Osteoblast (primary cell): ENCODE measurements at regions not wholly inside any gene's neighbourhood (a gene's known extent, or its start where the extent isn't known, plus 50 kb on each side); places are given as distances from the start of the nearest gene placed in this dataset.

Source experiments
- DNase-seq: peaks from one replicate; pipeline ENCODE4 v3.0.0; 2011; ENCODE audit warnings: low spot score, mixed read lengths; ENCODE audit not compliant: insufficient read length; ENCODE audit errors: missing footprints
- H2AFZ ChIP-seq: 2 replicates; pipeline ENCODE4 v1.6.0; 2011; ENCODE audit warnings: mild to moderate bottlenecking, low read length
- H3K27ac ChIP-seq: 2 replicates; pipeline ENCODE4 v1.5.1; 2011; ENCODE audit warnings: mild to moderate bottlenecking, low read depth, low read length, moderate library complexity
- H3K27me3 ChIP-seq: 2 replicates; pipeline ENCODE4 v1.6.0; 2012; ENCODE audit warnings: mild to moderate bottlenecking, control low read depth, inconsistent platforms, low read length, moderate library complexity; ENCODE audit not compliant: insufficient read depth
- H3K36me3 ChIP-seq: 2 replicates; pipeline ENCODE4 v1.5.1; 2011; ENCODE audit warnings: mild to moderate bottlenecking, low read length, control low read depth, moderate library complexity; ENCODE audit not compliant: insufficient read depth
- H3K4me1 ChIP-seq: 2 replicates; pipeline ENCODE4 v1.5.1; 2011; ENCODE audit warnings: mild to moderate bottlenecking, low read length, control low read depth, moderate library complexity; ENCODE audit not compliant: insufficient read depth
- H3K4me2 ChIP-seq: 2 replicates; pipeline ENCODE4 v1.6.0; 2011; ENCODE audit warnings: mild to moderate bottlenecking, low read length; ENCODE audit not compliant: insufficient read depth
- H3K4me3 ChIP-seq: fragments of 200-600 bp; sonication (generic); 3 replicates; pipeline ENCODE4 v1.5.1; 2012; ENCODE audit warnings: mild to moderate bottlenecking, low read length, inconsistent platforms; ENCODE audit not compliant: insufficient read depth
- H3K79me2 ChIP-seq: 2 replicates; pipeline ENCODE4 v1.6.0; 2012; ENCODE audit warnings: mild to moderate bottlenecking, low read length, control low read depth, inconsistent platforms; ENCODE audit not compliant: insufficient read depth
- H3K9me3 ChIP-seq: 2 replicates; pipeline ENCODE4 v1.5.1; 2011; ENCODE audit warnings: low read depth, low read length, control low read depth
- H4K20me1 ChIP-seq: 2 replicates; pipeline ENCODE4 v1.6.0; 2012; ENCODE audit warnings: mild to moderate bottlenecking, low read length, control low read depth; ENCODE audit not compliant: insufficient read depth
- TF ChIP-seq, protein P1 (sequence below): IDR thresholded peaks from 2 replicates; pipeline ENCODE4 v1.5.1; 2011; ENCODE audit warnings: mild to moderate bottlenecking, low read depth, low read length, moderate library complexity; ENCODE audit errors: extremely low read depth

DNA sequence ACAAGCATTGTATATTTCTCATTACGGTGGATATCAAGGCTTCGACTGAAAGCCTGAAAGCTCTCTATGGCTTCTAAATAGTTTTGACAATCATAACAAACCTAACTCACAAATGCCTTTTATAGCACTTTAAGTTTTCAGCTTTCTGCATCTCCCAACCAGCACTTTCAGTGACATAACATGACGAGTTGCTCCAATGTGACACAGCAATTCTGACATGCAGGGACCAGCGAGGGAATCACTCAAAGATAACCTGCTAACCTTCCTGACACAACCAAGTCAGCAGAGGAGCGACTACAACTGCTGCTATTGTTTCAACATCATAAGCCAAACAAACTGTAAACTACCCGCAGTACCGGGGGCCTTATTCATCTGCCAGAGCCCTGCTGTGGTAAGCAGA, 95.7 kb upstream of the CDH20 start:
- H3K27me3 ChIP-seq: no peaks in the 10 kb centered on the region
- no peak for DNase-seq
- no peaks in the 10 kb centered on the region for H3K4me1 ChIP-seq
- no peak overlapping the region for H3K4me2 ChIP-seq
- TF ChIP-seq, protein P1, sequence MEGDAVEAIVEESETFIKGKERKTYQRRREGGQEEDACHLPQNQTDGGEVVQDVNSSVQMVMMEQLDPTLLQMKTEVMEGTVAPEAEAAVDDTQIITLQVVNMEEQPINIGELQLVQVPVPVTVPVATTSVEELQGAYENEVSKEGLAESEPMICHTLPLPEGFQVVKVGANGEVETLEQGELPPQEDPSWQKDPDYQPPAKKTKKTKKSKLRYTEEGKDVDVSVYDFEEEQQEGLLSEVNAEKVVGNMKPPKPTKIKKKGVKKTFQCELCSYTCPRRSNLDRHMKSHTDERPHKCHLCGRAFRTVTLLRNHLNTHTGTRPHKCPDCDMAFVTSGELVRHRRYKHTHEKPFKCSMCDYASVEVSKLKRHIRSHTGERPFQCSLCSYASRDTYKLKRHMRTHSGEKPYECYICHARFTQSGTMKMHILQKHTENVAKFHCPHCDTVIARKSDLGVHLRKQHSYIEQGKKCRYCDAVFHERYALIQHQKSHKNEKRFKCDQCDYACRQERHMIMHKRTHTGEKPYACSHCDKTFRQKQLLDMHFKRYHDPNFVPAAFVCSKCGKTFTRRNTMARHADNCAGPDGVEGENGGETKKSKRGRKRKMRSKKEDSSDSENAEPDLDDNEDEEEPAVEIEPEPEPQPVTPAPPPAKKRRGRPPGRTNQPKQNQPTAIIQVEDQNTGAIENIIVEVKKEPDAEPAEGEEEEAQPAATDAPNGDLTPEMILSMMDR: no peak
- H3K27ac ChIP-seq: no peak overlapping the region
- no peaks in the 10 kb centered on the region for H3K9me3 ChIP-seq
- H2AFZ ChIP-seq: no peak overlapping the region
- H3K4me3 ChIP-seq: no peak overlapping the region
- H3K79me2 ChIP-seq: no peaks in the 10 kb centered on the region
- no peaks in the 10 kb centered on the region for H4K20me1 ChIP-seq
- H3K36me3 ChIP-seq: no peaks in the 10 kb centered on the region

DNA sequence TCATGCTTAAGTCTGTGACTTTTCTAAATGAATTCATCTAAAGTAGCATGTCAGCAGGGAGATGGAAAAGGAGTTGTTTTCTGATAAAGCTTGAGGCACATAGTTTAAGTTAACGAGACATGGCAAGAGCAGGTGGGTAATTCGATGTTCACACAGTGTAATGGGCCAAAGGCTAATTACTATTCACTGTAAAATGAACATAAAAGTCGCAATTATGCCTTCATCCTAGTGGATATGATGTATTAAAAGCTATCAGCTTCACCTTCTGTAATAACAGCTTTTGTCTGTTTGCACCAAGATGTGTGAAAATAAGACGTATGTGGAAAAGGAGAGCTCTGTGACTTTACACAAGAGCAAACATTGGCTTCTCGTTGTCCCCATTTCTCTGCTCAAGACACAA, 94.2 kb upstream of the CDH20 start:
- no peaks in the 10 kb centered on the region for H3K9me3 ChIP-seq
- H3K4me2 ChIP-seq: no peak overlapping the region
- DNase-seq: no peak
- no peaks in the 10 kb centered on the region for H3K27me3 ChIP-seq
- H3K36me3 ChIP-seq: no peaks in the 10 kb centered on the region
- H4K20me1 ChIP-seq: no peaks in the 10 kb centered on the region
- H2AFZ ChIP-seq: no peak overlapping the region
- TF ChIP-seq, protein P1: no peak
- no peaks in the 10 kb centered on the region for H3K4me1 ChIP-seq
- no peaks in the 10 kb centered on the region for H3K79me2 ChIP-seq
- no peak overlapping the region for H3K4me3 ChIP-seq
- H3K27ac ChIP-seq: no peak overlapping the region

DNA sequence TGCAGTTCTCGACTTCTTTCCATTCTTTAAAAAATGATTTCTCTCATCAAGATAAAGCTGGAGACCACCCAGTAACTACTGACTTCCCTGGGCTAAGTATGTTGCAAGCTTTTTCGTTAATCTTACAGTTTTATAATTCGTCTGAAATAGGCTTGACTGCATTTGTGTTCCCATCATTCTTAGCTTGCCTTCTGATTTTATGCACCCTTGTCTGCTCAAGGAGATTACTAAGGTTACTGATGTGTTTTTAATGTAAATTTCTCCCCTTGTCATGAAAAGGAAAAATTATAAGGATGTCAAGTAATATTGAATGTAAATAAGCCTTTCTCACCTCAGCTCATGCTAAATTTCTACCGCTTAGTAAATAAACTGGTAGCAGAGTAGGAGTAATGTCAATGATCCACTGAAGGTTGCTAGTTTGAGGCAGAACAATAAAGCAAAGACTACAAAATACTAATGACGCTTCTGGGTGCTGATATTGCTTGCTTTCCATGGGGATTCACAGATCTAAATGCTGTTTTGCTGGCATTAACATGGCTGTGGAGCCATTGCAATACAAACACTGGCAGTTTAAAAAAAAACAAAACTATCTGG, 91.9 kb upstream of the CDH20 start:
- Histone ChIP-seq H2AFZ (no peak overlapping the region), H3K27ac (no peak overlapping the region), H3K27me3 (no peaks in the 10 kb centered on the region), H3K36me3 (no peaks in the 10 kb centered on the region), H4K20me1 (no peaks in the 10 kb centered on the region), H3K79me2 (no peaks in the 10 kb centered on the region), H3K9me3 (no peaks in the 10 kb centered on the region), H3K4me3 (no peak overlapping the region), H3K4me1 (no peaks in the 10 kb centered on the region), H3K4me2 (no peak overlapping the region)
- no peak for DNase-seq
- TF ChIP-seq, protein P1: no peak

DNA sequence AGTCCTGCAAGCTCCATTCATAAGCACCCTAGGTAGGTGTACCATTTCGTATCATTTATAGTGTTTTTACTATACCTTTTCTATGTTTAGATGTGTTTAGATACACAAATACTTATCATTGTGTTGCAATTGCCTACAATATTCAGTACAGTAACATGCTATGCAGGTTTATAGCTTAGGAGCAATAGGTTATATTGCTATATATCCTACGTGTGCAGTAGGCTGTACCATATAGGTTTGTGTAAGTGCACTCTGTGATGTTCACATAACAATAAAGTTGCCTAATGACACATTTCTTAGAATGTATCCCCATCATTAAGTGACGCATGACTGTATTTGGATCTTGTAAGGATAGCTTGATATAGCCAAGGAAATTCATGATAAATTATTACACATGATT, 88.6 kb upstream of the CDH20 start:
- H3K27ac ChIP-seq: no peak overlapping the region
- TF ChIP-seq, protein P1: no peak
- H3K79me2 ChIP-seq: no peaks in the 10 kb centered on the region
- H3K36me3 ChIP-seq: no peaks in the 10 kb centered on the region
- H3K4me1 ChIP-seq: no peaks in the 10 kb centered on the region
- H3K4me2 ChIP-seq: no peak overlapping the region
- no peak overlapping the region for H3K4me3 ChIP-seq
- H3K27me3 ChIP-seq: no peaks in the 10 kb centered on the region
- H3K9me3 ChIP-seq: no peaks in the 10 kb centered on the region
- H4K20me1 ChIP-seq: no peaks in the 10 kb centered on the region
- DNase-seq: no peak
- no peak overlapping the region for H2AFZ ChIP-seq
